Activated naive CD4-positive, alpha-beta T cell treated with anti-CD3 and anti-CD28 coated beads, Interleukin-2, amount 50 U/mL, for 16 hours (primary cell): ENCODE measurements at regions not wholly inside any gene's neighbourhood (a gene's known extent, or its start where the extent isn't known, plus 50 kb on each side); places are given as distances from the start of the nearest gene placed in this dataset.

Experiments
- DNase-seq: peaks from one replicate; pipeline ENCODE4 v3.0.0-alpha.2; 2020

DNA sequence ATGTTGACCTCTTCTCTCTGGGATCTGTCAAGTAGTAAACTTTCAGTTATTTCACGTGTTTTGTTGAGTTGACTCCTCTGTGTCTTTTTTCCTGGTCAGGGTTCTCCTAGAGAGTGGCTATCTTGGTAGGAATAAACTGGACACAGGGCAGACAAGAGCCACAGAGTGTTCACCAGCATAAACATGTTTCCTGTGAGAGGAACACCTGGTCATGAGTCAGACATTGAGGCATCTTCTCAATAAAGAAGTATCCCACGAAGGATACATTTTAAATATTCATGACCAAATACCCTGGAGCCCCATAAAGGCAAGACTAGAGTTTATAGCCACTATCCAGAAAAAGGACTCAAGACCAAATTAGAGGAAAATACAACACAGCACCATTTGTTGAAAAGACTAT, 269.7 kb upstream of the ZNF521 start:
- no peak for DNase-seq

DNA sequence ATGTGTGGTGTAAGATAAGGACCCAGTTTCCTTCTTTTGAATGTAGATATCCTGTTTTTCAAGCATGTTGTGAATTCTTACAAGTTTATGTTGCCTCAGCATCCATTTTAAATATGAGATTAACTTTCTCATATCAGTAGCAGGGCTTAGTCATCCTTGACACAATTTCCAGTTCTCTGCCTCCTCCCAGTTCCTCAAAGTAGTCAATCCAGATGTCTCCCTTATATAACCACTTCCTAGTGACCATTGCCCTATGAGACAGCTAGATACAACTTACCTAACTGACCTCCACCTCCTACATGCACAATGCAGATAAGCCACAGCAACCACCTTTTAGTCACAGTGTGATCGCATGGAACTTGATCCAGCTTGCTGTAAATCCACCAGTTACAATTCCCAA, 269.2 kb upstream of the ZNF521 start:
- no peak for DNase-seq

- DNase-seq, result no peak
Measured at GRCh38 chr18:25614168-25614567, 262.2 kb upstream of the ZNF521 start.

DNA sequence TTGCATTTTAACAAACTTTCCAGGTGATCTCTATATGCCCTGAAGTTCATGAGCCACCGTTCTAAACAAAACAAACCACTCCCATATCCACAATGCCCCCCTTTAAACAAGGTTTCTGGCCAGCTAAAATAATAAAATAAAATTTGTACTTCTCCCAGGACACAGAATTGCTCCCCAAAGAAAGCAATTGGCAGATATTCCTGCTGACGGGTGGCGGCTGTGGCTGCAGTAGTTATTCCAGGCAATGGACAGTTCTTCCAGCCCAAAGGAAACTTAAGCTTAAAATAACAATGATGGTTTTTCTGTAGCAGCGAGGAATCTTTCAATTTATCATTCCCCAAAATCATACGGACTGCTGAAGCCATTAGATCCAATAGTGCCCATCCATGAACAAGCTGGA, 260.5 kb upstream of the ZNF521 start:
- no peak for DNase-seq

GRCh38 chr18:25608091-25608490, 256.1 kb upstream of the ZNF521 start:
- DNase-seq, result no peak

GRCh38 chr18:25604894-25605597, 253.1 kb upstream of the ZNF521 start:
- DNase-seq, result no peak

GRCh38 chr18:25604196-25604893, 252.4 kb upstream of the ZNF521 start:
- no peak for DNase-seq

DNA sequence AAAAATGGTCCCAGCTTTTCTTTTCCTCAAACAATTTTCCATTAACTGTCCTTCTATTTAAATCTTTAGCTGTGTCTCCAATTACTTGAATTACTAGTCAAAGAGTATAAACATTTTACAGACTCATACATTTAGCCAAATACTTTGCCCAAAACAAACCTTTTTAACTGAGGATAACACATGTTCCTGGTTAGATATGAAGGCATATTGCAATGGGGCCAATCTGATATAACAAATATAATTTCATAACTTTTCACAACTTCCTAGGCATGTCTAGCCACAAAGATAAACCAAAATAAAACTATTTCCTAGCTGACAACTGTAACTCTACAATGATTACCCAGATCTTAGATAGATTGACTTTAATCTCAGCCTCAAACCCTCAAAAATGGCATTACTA, 247.5 kb upstream of the ZNF521 start:
- no peak for DNase-seq

GRCh38 chr18:25597476-25597875, 245.5 kb upstream of the ZNF521 start:
- DNase-seq, result no peak

DNA sequence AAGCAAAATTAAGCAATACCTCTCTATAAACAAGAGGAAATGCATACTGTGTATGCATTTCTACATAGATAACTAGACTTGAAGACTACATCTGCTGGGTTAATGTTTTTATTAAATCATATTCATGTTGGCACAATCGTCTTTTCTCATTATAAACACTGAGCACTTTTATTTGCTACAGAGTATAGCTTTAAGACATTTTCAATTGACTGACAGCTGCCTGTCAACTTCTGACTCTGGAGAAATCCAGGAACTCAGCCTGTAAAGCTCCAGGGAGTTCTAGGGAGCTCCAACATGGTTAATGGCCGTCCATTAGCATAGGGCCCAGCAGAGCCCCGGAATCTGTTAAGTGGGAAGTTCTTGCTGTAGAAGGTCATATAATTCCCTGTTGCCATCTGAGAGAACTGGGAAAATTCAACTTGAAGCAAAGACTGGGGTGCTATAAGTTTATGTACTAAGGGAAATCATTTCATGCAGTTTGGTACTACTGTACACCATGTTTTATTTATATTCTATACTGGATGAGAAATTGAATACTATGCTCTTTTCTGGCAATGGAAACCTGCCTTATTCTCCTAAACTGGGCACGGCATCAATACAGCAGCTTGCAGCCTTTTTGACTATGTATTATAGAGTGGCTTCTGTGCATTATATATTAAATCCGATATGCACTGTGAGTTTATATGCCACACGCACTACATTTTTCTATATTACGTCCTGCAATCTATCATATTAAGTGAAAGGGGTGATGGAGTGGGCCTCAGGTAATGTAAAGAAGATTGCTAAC, 243.5 kb upstream of the ZNF521 start:
- DNase-seq, result no peak

DNA sequence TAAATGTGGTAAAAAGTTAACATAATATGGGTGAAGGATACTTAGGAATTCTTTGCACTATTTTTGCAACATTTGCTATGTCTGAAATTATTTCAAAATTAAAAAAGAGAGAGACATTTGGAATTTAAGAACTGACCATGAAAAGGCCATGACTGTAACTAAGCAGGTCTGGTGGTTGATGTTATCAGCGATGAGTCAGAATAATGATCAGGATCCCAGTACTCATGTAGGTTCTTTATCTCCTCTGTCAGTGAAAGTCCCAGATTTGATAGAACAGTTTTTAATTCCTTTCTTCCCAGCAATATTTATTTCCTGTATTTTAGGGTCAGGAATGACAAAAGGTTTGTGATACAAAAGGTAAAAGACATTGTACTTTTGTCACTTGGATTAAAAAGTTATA, 242.4 kb upstream of the ZNF521 start:
- no peak for DNase-seq

DNA sequence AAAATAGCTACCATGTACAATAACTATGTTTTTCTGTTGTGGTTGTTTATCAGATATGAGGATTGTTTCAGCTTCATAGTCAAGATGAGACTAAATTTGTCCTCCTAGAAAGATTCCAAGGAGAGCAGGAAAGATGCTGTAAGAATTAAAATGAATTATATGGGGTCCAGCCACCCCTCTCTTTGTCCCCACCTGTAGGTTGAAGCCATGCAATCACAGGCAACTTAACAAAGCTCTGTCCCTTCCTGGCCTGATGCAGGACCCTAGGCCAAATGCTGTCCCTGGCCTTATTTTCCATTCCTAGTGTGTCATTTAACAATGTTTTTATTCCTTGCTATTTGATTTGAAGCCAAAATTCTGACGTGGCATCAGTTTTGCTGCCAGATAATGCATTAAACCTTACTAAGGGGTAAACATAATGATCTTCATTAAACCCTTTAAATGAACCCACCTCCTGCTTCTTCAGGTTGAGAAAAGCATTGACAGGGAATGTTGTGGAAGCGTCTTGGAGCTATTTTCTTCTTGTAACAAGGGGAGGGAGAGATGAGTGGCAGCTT, 240.9 kb upstream of the ZNF521 start:
- no peak for DNase-seq

- no peak for DNase-seq
Measured at GRCh38 chr18:25590456-25590855, 238.5 kb upstream of the ZNF521 start.

DNA sequence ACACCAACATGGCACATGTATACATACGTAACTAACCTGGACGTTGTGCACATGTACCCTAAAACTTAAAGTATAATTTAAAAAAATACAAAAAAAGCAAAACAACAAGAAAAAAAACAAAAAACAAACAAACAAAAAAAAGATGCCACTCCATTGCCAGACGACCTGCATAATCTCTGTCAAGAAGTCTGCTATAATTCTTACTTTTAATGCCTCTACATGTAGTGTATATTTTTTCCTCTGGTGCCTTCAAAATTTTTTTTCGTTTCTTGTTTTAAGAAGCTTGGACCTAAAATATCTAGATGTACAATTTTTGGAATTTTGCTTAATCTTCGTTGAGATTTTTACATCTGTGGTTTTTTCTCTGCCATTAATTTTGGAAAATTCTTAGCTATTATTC, 235.6 kb upstream of the ZNF521 start:
- no peak for DNase-seq

DNA sequence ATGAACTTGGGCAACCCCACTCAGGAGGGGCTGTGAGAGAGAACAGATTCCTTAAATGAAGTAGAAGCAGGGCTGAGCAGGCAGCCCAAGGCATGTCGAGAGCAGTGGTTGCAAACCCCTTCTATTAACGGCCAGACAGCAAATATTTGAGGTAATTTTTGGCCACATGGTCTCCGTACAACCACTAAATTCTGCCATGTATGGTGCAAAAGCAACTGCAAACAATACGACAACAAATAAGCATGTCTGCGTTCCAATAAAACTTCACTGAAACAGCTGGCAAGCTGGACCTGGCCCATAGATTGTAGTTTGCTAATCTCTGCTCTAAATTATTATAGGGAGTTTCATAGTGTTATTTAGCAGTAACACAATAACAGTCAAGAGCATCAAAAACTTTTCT, 217.0 kb upstream of the ZNF521 start:
- DNase-seq, result no peak

DNA sequence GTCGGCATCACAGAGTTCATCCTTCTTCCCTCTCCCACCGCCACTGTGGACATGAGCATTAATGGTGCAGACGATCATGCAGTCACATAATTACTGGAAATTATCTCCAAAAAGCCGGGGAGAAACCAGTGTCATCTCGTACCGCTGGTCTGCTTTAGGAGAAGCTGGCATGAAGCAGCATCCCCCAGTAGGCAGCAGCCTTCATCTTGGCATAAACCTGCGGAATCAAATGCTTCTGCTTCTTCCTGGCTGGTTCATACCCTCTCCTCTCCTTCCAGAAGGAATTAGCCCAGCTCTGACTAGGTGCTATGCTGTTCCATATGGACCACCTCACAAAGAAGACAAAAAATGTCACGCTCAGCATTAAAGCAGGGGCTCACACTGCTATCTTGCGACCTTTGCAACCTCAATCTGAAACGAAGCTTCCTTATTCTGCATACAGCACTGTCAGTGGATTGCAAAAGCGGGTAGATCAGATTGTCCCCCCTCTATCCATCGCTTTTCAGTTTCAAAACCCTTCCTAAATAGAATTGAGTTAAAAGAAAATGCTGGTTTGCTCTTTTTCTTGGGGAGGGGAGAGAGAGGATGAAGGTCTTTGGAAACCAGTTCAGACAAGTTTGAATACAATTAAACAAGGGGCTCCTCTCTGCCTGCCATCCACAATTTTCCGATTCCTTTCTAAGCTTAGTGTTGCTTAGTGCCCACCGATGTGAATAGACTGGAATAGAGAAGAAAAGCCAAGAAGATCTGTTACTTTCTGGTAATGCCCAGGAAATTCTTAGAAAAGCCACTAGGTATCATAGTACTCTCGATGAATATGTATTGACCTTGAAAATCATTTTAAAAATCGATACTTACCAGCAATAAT, 212.1 kb upstream of the ZNF521 start:
- no peak for DNase-seq

- no peak for DNase-seq
Measured at GRCh38 chr18:25563346-25563745, 211.4 kb upstream of the ZNF521 start.

- DNase-seq, result no peak
Measured at GRCh38 chr18:25561918-25562317, 210.0 kb upstream of the ZNF521 start.

GRCh38 chr18:25560369-25560768, 208.4 kb upstream of the ZNF521 start:
- DNase-seq, result no peak

GRCh38 chr18:25557011-25557410, 205.0 kb upstream of the ZNF521 start:
- no peak for DNase-seq

DNA sequence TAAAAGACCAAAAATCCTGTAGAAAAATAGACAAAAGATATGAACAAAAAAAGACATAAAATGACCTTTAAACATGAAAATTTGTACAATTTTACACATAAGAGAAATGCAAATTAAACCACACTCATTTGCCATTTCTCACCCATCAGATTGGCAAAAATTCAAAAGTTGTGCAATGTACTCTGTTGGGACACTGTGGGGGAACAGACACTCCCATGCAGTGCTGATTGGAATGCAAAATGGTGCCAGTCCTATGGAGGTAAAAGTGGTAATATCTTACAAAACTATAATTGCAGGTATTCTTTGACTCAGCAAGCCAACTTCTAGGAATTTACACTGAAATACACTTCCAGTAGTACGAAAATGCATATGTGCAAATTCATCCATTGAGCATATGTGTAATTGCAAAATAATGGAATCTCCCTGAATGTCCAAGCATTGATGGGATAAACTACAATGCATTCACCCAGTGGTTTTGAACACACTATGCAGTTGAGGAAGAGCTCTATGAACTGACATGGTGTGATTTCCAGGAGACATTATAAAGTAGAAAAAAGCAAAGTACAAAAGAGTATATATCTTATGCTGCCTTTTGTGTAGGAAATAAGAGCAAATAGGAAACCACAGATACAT, 201.8 kb upstream of the ZNF521 start:
- DNase-seq, result no peak
